Left forelimb (tissue), 1 donor: ENCODE measurements at regions not wholly inside any gene's neighbourhood (a gene's known extent, or its start where the extent isn't known, plus 50 kb on each side); places are given as distances from the start of the nearest gene placed in this dataset.

Experiments used
- DNase-seq: peaks from one replicate; pipeline ENCODE4 v3.0.0-alpha.2; 2018; ENCODE audit warnings: low spot score

GRCh38 chr2:59674100-59674499 is 879.4 kb downstream of the BCL11A start:
- no peak for DNase-seq

GRCh38 chr2:59665021-59665420 is 888.4 kb downstream of the BCL11A start:
- DNase-seq, result no peak

GRCh38 chr2:59662127-59662861 is 891.2 kb downstream of the BCL11A start:
- DNase-seq, result no peak

GRCh38 chr2:59660262-59660661 is 893.2 kb downstream of the BCL11A start:
- DNase-seq, result no peak

GRCh38 chr2:59658906-59659635 is 894.4 kb downstream of the BCL11A start:
- no peak for DNase-seq

GRCh38 chr2:59655809-59656208 is 897.6 kb downstream of the BCL11A start:
- DNase-seq, result no peak

GRCh38 chr2:59654710-59655109 is 898.7 kb downstream of the BCL11A start:
- DNase-seq, result no peak

GRCh38 chr2:59653164-59653563 is 900.3 kb downstream of the BCL11A start:
- DNase-seq, result no peak

GRCh38 chr2:59630789-59631188 is 922.7 kb downstream of the BCL11A start:
- DNase-seq, result no peak

GRCh38 chr2:59627599-59627998 is 925.9 kb downstream of the BCL11A start:
- DNase-seq, result no peak

GRCh38 chr2:59622599-59623308 is 930.7 kb downstream of the BCL11A start:
- DNase-seq, result no peak

- DNase-seq, result no peak
These were observed 949.3 kb downstream of the BCL11A start for GRCh38 chr2:59604123-59604522.

- DNase-seq, result no peak
These were observed 958.7 kb downstream of the BCL11A start for GRCh38 chr2:59594671-59595222.

GRCh38 chr2:59590798-59591197 is 962.7 kb downstream of the BCL11A start:
- DNase-seq, result no peak

- no peak for DNase-seq
These were observed 963.6 kb downstream of the BCL11A start for GRCh38 chr2:59589881-59590280.

- DNase-seq, result no peak
These were observed 965.2 kb downstream of the BCL11A start for GRCh38 chr2:59588286-59588685.

GRCh38 chr2:59586176-59586575 is 967.3 kb downstream of the BCL11A start:
- DNase-seq, result no peak

- DNase-seq, result no peak
These were observed 967.8 kb downstream of the BCL11A start for GRCh38 chr2:59585655-59586054.

GRCh38 chr2:59584958-59585357 is 968.5 kb downstream of the BCL11A start:
- no peak for DNase-seq

GRCh38 chr2:59583173-59583765 is 970.2 kb downstream of the BCL11A start:
- DNase-seq, result no peak

- DNase-seq, result no peak
These were observed 975.1 kb downstream of the BCL11A start for GRCh38 chr2:59578349-59578748.

- no peak for DNase-seq
These were observed 978.3 kb downstream of the BCL11A start for GRCh38 chr2:59575191-59575590.
